CD14-positive monocyte (primary cell): ENCODE measurements at regions not wholly inside any gene's neighbourhood (a gene's known extent, or its start where the extent isn't known, plus 50 kb on each side); places are given as distances from the start of the nearest gene placed in this dataset.

ENCODE experiments used
- DNase-seq, 3 donors: peaks; one replicate each; pipeline ENCODE4 v3.0.0-alpha.2; 2011 to 2022
- H2AFZ ChIP-seq: 2 replicates; pipeline ENCODE4 v1.6.0; 2012; ENCODE audit warnings: mild to moderate bottlenecking, low read depth, low read length, inconsistent platforms; ENCODE audit not compliant: insufficient read depth, poor library complexity, severe bottlenecking
- H3K27ac ChIP-seq, 2 donors: 1 replicate in 1 of 2; 2 replicates in 1 of 2; pipeline ENCODE4 v1.5.1; 2012 to 2013; ENCODE audit warnings: low read length in 2 of 2, control low read depth in 1 of 2, inconsistent platforms in 1 of 2, low read depth in 1 of 2, mild to moderate bottlenecking in 1 of 2
- H3K27me3 ChIP-seq, 2 donors: one replicate each; pipeline versions ENCODE4 v1.6.0 to v1.6.1; 2011 to 2013; ENCODE audit warnings: low read length in 2 of 2; ENCODE audit not compliant: control insufficient read depth in 2 of 2, insufficient read depth in 2 of 2
- H3K36me3 ChIP-seq, 2 donors: replicated peaks in 1 of 2; 1 replicate in 1 of 2; 2 replicates in 1 of 2; pipeline versions ENCODE4 v1.5.1 to v1.6.1; 2012 to 2013; ENCODE audit warnings: low read length in 2 of 2, control low read depth in 1 of 2, inconsistent platforms in 1 of 2, mild to moderate bottlenecking in 1 of 2; ENCODE audit not compliant: insufficient read depth in 2 of 2, control insufficient read depth in 1 of 2
- H3K4me1 ChIP-seq, 2 donors: 1 replicate in 1 of 2; 2 replicates in 1 of 2; pipeline versions ENCODE4 v1.5.1 to v1.6.1; 2012 to 2013; ENCODE audit warnings: low read length in 2 of 2, control low read depth in 1 of 2, inconsistent platforms in 1 of 2, mild to moderate bottlenecking in 1 of 2, moderate library complexity in 1 of 2; ENCODE audit not compliant: insufficient read depth in 2 of 2, control insufficient read depth in 1 of 2
- H3K4me2 ChIP-seq: replicated peaks from 2 replicates; pipeline ENCODE3; 2012; ENCODE audit warnings: low read length, moderate library complexity, mild to moderate bottlenecking; ENCODE audit not compliant: poor library complexity, severe bottlenecking; ENCODE audit errors: extremely low read depth
- H3K4me3 ChIP-seq, 3 experiments: fragments of 200-600 bp in 1 of 3; sonication (generic) in 1 of 3; replicated peaks in 1 of 3; 1 replicate in 2 of 3; 2 replicates in 1 of 3; pipeline ENCODE4 v1.5.1; 2011 to 2013; ENCODE audit warnings: low read length in 3 of 3, mild to moderate bottlenecking in 3 of 3, control low read depth in 2 of 3, low read depth in 2 of 3, inconsistent platforms in 1 of 3, moderate library complexity in 1 of 3
- H3K79me2 ChIP-seq: 2 replicates; pipeline ENCODE4 v1.6.0; 2012; ENCODE audit warnings: mild to moderate bottlenecking, control low read depth, inconsistent platforms, low read length, moderate library complexity; ENCODE audit not compliant: insufficient read depth
- H3K9ac ChIP-seq: 2 replicates; pipeline ENCODE4 v1.6.0; 2017; ENCODE audit warnings: low read length, mild to moderate bottlenecking; ENCODE audit not compliant: insufficient read depth, poor library complexity, severe bottlenecking
- H3K9me3 ChIP-seq, 2 donors: replicated peaks in 1 of 2; 1 replicate in 1 of 2; 2 replicates in 1 of 2; pipeline versions ENCODE4 v1.5.1 to v1.6.1; 2012 to 2013; ENCODE audit warnings: low read length in 2 of 2, control low read depth in 1 of 2; ENCODE audit not compliant: control insufficient read depth in 1 of 2, insufficient read depth in 1 of 2
- H4K20me1 ChIP-seq: 2 replicates; pipeline ENCODE4 v1.6.0; 2012; ENCODE audit warnings: mild to moderate bottlenecking, low read length, control low read depth, moderate library complexity; ENCODE audit not compliant: insufficient read depth
- H3K27ac Mint-ChIP-seq, 7 donors: one replicate each; pipeline ENCODE4 v1.8.0; 2020; ENCODE audit warnings: mild to moderate bottlenecking in 7 of 7, mixed read lengths in 7 of 7, moderate library complexity in 6 of 7, inconsistent platforms in 2 of 7
- H3K27me3 Mint-ChIP-seq, 3 donors: one replicate each; pipeline ENCODE4 v1.8.0; 2021 to 2022; ENCODE audit warnings: low read depth in 3 of 3, mild to moderate bottlenecking in 3 of 3, mixed read lengths in 3 of 3, moderate library complexity in 3 of 3, inconsistent platforms in 1 of 3
- H3K36me3 Mint-ChIP-seq, 2 donors: one replicate each; pipeline ENCODE4 v1.8.0; 2020; ENCODE audit warnings: mixed read lengths in 2 of 2, inconsistent platforms in 1 of 2, mild to moderate bottlenecking in 1 of 2
- H3K4me1 Mint-ChIP-seq: one replicate; pipeline ENCODE4 v1.8.0; 2020; ENCODE audit warnings: mild to moderate bottlenecking, mixed read lengths
- H3K4me3 Mint-ChIP-seq, 2 donors: one replicate each; pipeline ENCODE4 v1.8.0; 2020; ENCODE audit warnings: mild to moderate bottlenecking in 2 of 2, mixed read lengths in 2 of 2, moderate library complexity in 1 of 2
- H3K9me3 Mint-ChIP-seq, 7 donors: one replicate each; pipeline ENCODE4 v1.8.0; 2020 to 2022; ENCODE audit warnings: mixed read lengths in 7 of 7, mild to moderate bottlenecking in 6 of 7, moderate library complexity in 6 of 7, inconsistent platforms in 2 of 7
- WGBS: methylation state at CpG from one replicate; pipeline ENCODE4 v1.1.5; 2013; ENCODE audit warnings: missing lambda C conversion rate; ENCODE audit not compliant: insufficient coverage; 5-methylcytosine and 5-hydroxymethylcytosine counted together
- intact Hi-C, 2 donors: fragments of 100-400 bp; cut with micrococcal nuclease; formaldehyde crosslinking; loops; one replicate each; pipeline versions ENCODE4 v1.15.0 to v1.15.1; 2023
- TF ChIP-seq, protein P1 (sequence below): fragments of 200-600 bp; IDR thresholded peaks from one replicate; pipeline ENCODE4 v1.8.0; 2022; ENCODE audit warnings: antibody characterized with exemption, mild to moderate bottlenecking

DNA sequence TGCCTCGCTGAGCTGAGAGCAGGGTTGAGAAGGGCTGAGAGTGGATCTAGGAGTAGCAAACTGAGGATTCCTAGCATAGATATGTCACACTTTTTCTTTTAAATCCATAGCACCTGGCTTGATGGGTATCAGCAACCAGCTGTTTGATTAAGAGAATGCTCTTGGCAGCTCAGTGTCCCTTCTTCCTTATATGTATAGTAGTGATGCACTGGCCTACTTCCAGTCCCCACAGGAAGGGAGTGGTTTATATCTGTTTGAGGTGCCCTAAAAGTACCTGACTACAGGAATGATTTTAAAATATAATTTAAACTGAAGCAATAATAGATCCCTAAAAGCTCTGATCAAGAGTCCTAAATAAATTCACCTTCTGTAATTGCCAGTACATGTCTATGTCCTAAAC, 546.8 kb upstream of the ZNF608 start:
- no CpG with 5 or more reads among the region's 1 CpG for WGBS
- Histone ChIP-seq H3K79me2 (no peaks in the 10 kb centered on the region), H2AFZ (no peak overlapping the region), H3K4me3 (no peak overlapping the region), H3K9ac (no peak overlapping the region), H3K4me1 (no peaks in the 10 kb centered on the region), H3K27ac (no peak overlapping the region), H3K9me3 (no peaks in the 10 kb centered on the region), H3K4me2 (no peak overlapping the region), H4K20me1 (no peaks in the 10 kb centered on the region), H3K27me3 (no peaks in the 10 kb centered on the region), H3K36me3 (no peaks in the 10 kb centered on the region)
- peaks cover 0 to 3% (median 0%) of the 10 kb centered on the region in 7 donors for H3K9me3 Mint-ChIP-seq
- no peak overlapping the region for H3K4me3 Mint-ChIP-seq
- intact Hi-C loops, result no loop called here
- H3K4me1 Mint-ChIP-seq, result no peaks in the 10 kb centered on the region
- H3K27me3 Mint-ChIP-seq, result no peaks in the 10 kb centered on the region
- no peak overlapping the region for H3K27ac Mint-ChIP-seq
- H3K36me3 Mint-ChIP-seq, result no peaks in the 10 kb centered on the region
- DNase-seq, result no peak
- TF ChIP-seq, protein P1, sequence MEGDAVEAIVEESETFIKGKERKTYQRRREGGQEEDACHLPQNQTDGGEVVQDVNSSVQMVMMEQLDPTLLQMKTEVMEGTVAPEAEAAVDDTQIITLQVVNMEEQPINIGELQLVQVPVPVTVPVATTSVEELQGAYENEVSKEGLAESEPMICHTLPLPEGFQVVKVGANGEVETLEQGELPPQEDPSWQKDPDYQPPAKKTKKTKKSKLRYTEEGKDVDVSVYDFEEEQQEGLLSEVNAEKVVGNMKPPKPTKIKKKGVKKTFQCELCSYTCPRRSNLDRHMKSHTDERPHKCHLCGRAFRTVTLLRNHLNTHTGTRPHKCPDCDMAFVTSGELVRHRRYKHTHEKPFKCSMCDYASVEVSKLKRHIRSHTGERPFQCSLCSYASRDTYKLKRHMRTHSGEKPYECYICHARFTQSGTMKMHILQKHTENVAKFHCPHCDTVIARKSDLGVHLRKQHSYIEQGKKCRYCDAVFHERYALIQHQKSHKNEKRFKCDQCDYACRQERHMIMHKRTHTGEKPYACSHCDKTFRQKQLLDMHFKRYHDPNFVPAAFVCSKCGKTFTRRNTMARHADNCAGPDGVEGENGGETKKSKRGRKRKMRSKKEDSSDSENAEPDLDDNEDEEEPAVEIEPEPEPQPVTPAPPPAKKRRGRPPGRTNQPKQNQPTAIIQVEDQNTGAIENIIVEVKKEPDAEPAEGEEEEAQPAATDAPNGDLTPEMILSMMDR, result no peak

DNA sequence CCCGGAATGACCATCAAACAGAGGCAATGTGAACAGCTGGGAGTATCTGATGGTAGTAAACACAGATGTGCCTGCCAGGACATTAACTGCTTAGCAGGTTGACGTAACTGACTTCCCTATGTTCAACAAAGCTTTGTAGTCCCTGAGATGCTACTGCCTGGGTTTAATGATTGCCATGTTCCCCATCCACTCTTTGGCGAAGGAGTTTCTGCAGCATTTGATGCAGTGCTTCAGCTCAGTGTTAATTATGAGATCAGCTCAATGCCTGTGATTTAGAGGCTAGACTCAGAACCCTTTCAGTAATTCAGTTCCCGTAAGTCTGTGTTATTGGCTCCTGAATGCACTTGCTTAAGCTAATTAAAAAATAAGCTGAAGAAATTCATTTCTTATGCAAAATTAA, 547.3 kb upstream of the ZNF608 start:
- Mint-ChIP-seq H3K27me3 (no peaks in the 10 kb centered on the region), H3K4me1 (no peaks in the 10 kb centered on the region), H3K9me3 (peaks cover 0 to 2% (median 0%) of the 10 kb centered on the region in 7 donors), H3K4me3 (no peak overlapping the region), H3K36me3 (no peaks in the 10 kb centered on the region), H3K27ac (no peak overlapping the region)
- no peak overlapping the region for H2AFZ ChIP-seq
- no peaks in the 10 kb centered on the region for H4K20me1 ChIP-seq
- H3K27me3 ChIP-seq, result no peaks in the 10 kb centered on the region
- H3K9me3 ChIP-seq, result no peaks in the 10 kb centered on the region
- no peak overlapping the region for H3K4me3 ChIP-seq
- TF ChIP-seq, protein P1, result no peak
- no peaks in the 10 kb centered on the region for H3K36me3 ChIP-seq
- WGBS, result 100% methylated on average over 2 of the region's 4 CpGs
- no peaks in the 10 kb centered on the region for H3K79me2 ChIP-seq
- H3K27ac ChIP-seq, result no peak overlapping the region
- no peak for DNase-seq
- H3K4me2 ChIP-seq, result no peak overlapping the region
- no peak overlapping the region for H3K9ac ChIP-seq
- intact Hi-C loops, result no loop called here
- H3K4me1 ChIP-seq, result no peaks in the 10 kb centered on the region
